ENCODE measurements at regions not wholly inside any gene's neighbourhood (a gene's known extent, or its start where the extent isn't known, plus 50 kb on each side); places are given as distances from the start of the nearest gene placed in this dataset.

DNA sequence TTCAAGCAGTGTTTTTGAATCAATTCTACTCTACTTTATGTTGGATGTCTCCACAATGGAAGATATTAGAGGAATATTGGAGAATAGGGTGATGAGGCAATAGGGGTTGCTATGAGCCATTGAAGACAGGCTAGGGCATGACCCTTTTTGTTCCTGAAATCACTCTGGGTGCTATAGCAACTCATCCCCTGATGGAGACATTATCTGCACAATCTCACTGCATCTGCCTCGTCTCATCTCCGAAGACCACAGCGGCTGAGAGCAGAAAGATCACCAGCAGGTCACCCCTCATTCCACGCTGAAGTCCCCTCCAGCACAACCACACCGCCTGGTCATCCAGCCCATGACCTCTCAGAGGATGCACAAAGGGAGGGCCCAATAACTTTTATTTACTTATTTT, 150.4 kb upstream of the TMEM132C start:
- TF ChIP-seq, protein P1, sequence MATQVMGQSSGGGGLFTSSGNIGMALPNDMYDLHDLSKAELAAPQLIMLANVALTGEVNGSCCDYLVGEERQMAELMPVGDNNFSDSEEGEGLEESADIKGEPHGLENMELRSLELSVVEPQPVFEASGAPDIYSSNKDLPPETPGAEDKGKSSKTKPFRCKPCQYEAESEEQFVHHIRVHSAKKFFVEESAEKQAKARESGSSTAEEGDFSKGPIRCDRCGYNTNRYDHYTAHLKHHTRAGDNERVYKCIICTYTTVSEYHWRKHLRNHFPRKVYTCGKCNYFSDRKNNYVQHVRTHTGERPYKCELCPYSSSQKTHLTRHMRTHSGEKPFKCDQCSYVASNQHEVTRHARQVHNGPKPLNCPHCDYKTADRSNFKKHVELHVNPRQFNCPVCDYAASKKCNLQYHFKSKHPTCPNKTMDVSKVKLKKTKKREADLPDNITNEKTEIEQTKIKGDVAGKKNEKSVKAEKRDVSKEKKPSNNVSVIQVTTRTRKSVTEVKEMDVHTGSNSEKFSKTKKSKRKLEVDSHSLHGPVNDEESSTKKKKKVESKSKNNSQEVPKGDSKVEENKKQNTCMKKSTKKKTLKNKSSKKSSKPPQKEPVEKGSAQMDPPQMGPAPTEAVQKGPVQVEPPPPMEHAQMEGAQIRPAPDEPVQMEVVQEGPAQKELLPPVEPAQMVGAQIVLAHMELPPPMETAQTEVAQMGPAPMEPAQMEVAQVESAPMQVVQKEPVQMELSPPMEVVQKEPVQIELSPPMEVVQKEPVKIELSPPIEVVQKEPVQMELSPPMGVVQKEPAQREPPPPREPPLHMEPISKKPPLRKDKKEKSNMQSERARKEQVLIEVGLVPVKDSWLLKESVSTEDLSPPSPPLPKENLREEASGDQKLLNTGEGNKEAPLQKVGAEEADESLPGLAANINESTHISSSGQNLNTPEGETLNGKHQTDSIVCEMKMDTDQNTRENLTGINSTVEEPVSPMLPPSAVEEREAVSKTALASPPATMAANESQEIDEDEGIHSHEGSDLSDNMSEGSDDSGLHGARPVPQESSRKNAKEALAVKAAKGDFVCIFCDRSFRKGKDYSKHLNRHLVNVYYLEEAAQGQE (IDR thresholded peaks at IDR 0.05; ENCODE audit: insufficient replicate concordance, low read depth) = no peak
- no peak for TF ChIP-seq GABPA (IDR thresholded peaks at IDR 0.05; ENCODE audit: low read depth)
- no peak for TF ChIP-seq SPI1 (IDR thresholded peaks at IDR 0.05; ENCODE audit: borderline replicate concordance, low read depth)
- TF ChIP-seq, protein P2, sequence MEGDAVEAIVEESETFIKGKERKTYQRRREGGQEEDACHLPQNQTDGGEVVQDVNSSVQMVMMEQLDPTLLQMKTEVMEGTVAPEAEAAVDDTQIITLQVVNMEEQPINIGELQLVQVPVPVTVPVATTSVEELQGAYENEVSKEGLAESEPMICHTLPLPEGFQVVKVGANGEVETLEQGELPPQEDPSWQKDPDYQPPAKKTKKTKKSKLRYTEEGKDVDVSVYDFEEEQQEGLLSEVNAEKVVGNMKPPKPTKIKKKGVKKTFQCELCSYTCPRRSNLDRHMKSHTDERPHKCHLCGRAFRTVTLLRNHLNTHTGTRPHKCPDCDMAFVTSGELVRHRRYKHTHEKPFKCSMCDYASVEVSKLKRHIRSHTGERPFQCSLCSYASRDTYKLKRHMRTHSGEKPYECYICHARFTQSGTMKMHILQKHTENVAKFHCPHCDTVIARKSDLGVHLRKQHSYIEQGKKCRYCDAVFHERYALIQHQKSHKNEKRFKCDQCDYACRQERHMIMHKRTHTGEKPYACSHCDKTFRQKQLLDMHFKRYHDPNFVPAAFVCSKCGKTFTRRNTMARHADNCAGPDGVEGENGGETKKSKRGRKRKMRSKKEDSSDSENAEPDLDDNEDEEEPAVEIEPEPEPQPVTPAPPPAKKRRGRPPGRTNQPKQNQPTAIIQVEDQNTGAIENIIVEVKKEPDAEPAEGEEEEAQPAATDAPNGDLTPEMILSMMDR (IDR thresholded peaks at IDR 0.05; ENCODE audit: insufficient read depth, low read length) = no peak
- no peak for TF ChIP-seq POLR2AphosphoS5 (IDR thresholded peaks at IDR 0.05; ENCODE audit: low read depth)
- no peak for DNase-seq (ENCODE audit: low read depth in 1 of 2, low spot score in 1 of 2)
- Histone ChIP-seq H3K4me3 (replicated peaks; ENCODE audit: insufficient read depth, low read length) (no peak overlapping the region), H3K27ac (replicated peaks) (no peak overlapping the region), H3K27me3 (ENCODE audit: insufficient read depth, poor library complexity, severe bottlenecking) (no peaks in the 10 kb centered on the region)

DNA sequence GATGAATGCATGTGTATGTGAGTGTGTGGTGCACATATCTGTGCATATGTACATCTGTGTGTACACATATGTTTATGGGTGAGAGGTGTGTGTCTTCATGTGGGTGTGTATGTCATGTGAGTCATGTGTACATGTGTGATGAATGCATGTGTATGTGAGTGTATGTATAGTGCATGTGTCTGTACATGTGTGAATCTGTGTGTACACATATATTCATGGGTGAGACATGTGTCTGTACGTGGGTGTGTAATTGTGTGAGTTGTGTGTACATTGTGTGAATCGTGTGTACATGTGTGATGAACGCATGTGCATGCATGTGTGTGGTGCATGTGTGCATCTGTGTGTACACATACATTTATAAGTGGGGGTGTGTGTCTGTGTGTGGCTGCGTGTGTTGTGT, 146.9 kb upstream of the TMEM132C start:
- Histone ChIP-seq H3K4me3 (replicated peaks; ENCODE audit: insufficient read depth, low read length) (no peak overlapping the region), H3K27me3 (ENCODE audit: insufficient read depth, poor library complexity, severe bottlenecking) (no peaks in the 10 kb centered on the region), H3K27ac (replicated peaks) (no peak overlapping the region)
- no peak for DNase-seq (ENCODE audit: low read depth in 1 of 2, low spot score in 1 of 2)
- TF ChIP-seq, protein P1 (IDR thresholded peaks at IDR 0.05; ENCODE audit: insufficient replicate concordance, low read depth) = no peak
- TF ChIP-seq GABPA (IDR thresholded peaks at IDR 0.05; ENCODE audit: low read depth) (no peak), POLR2AphosphoS5 (IDR thresholded peaks at IDR 0.05; ENCODE audit: low read depth) (no peak), SPI1 (IDR thresholded peaks at IDR 0.05; ENCODE audit: borderline replicate concordance, low read depth) (no peak)
- TF ChIP-seq, protein P2 (IDR thresholded peaks at IDR 0.05; ENCODE audit: insufficient read depth, low read length) = no peak

DNA sequence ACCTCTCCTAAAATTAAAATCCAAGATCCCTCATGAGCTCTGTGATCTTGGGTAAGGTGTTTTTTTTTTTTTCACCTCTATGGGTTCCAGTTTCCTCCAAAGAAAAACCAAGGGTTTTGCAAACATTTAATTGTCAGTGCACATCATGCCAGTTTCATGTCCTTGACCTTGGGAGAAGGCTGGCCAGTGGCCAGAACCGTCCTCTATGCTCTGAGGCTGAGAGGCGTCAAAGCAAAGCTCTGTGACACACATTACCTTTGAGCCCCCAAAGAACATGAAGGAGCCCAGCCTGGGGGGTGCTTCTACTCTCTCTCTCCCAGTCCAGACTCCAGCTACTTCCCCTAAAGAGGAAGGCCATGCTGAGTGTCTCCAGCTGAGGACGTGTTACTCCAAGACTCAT, 145.5 kb upstream of the TMEM132C start:
- Histone ChIP-seq H3K27ac (replicated peaks) (no peak overlapping the region), H3K4me3 (replicated peaks; ENCODE audit: insufficient read depth, low read length) (no peak overlapping the region), H3K27me3 (ENCODE audit: insufficient read depth, poor library complexity, severe bottlenecking) (no peaks in the 10 kb centered on the region)
- TF ChIP-seq, protein P1 (IDR thresholded peaks at IDR 0.05; ENCODE audit: insufficient replicate concordance, low read depth) = no peak
- TF ChIP-seq SPI1 (IDR thresholded peaks at IDR 0.05; ENCODE audit: borderline replicate concordance, low read depth) (no peak), GABPA (IDR thresholded peaks at IDR 0.05; ENCODE audit: low read depth) (no peak), POLR2AphosphoS5 (IDR thresholded peaks at IDR 0.05; ENCODE audit: low read depth) (no peak)
- TF ChIP-seq, protein P2 (IDR thresholded peaks at IDR 0.05; ENCODE audit: insufficient read depth, low read length) = no peak
- DNase-seq (ENCODE audit: low read depth in 1 of 2, low spot score in 1 of 2) = no peak

Measured in HL-60 (cell line).